GM21367 (cell line): ENCODE measurements at regions not wholly inside any gene's neighbourhood (a gene's known extent, or its start where the extent isn't known, plus 50 kb on each side); places are given as distances from the start of the nearest gene placed in this dataset.

Source experiments
- ATAC-seq: cut with Tn5 transposase; IDR thresholded peaks from one replicate; pipeline ENCODE4 v1.9.1; 2021; ENCODE audit not compliant: unreplicated experiment

DNA sequence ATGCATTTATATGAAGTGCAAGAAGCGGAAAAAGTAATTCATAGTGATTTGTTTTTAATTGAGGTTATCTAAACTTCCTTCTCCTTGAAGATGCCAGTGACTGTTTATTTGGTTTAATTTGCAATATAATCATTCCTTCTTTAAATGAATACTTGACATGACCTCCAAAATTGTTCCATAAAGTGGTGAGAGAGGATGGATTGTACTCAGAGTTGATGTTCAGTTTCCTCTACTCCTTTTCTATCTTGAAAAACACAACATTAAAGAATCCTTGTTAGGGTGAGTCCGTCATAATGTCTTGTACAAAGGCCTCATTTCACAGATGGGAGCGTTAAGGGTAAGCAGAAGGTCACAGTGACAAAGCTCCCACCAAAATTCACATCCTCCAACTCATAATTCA is 756.1 kb upstream of the KLHL29 start:
- ATAC-seq = no peak

DNA sequence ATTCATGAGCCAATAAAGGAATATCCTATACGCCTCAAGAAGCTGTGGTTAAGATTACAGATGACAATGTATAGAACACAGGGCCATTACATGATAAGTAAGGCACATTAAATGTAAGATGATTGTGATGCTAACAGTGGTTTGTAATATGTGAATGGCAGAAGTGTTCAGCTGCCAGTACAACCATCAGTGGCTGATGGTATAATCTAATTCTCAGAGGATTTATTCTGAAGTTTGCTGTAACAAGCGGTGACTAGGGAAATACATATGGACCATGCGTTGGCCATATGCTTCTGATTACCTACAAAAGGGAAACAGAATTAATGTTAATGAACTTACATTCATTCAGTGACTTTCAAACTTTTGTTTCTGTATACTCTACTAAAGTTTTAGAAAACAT is 750.8 kb upstream of the KLHL29 start:
- no peak for ATAC-seq

DNA sequence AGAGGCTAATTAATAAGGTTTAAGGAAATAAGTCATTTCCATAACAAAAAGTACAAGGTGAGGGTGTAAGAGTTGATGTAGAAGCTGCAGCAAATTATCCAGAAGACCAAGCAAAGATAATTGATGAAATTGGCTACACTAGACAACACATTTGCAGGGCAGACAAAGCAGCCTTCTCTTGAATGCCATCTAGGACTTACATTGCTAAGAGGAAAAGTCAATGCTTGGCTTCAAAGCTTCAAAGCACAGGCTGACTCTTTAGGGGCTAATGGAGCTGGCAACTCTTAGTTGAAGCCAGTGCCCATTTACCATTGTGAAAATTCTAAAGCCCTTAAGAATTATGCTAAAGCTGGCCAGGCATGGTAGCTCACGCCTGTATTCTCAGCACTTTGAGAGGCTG is 728.6 kb upstream of the KLHL29 start:
- ATAC-seq = no peak

DNA sequence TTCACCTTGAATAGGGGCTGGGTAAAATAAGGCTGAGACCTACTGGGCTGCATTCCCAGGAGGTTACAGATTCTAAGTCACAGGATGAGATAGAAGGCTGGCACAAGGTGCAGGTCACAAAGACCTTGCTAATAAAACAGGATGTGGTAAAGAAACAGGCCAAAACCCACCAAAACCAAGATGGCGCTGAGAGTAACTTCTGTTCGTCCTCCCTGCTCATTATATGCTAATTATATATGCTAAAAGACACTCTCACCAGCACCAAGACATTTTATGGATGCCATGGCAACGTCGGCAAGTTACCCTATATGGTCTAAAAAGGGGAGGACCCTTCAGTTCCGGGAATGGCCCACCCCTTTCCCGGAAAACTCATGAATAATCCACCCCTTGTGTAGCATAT is 711.5 kb upstream of the KLHL29 start:
- ATAC-seq = no peak

DNA sequence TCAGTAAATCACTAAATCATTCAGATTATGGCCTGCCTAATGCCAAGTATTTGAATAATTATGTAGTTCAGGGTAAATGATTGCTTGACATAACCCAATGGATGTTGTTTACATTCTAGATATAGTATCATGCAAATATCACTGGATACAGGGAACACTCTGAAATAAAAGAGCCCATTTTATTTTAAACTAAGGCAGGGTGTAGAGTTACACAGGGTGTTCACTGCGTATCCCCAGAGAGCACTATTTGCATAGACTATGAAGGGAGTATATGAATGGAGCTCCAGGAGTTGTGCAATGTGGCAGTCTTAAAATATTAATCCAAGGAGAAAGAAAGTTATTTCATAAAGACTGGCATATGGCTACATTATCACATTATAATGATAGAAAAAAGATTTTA is 701.1 kb upstream of the KLHL29 start:
- ATAC-seq = no peak

DNA sequence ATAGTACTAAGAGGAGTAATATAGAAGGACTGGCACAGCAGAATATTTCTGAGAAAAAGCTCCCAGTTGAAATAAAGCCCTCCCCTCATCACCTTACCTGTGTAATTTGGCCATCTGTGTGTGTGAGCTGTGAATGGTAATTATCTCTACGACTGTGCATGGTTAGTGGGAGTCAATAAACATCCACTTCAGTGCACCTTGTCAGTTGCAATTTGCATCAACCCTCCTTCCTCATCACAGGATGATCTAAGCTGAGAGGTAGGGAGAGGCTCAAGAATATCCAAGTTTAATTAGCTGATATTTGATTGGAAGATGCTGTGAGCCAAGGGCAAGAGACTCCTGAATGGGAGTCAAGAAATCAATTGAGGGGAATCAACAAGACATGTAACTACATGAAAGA is 694.9 kb upstream of the KLHL29 start:
- no peak for ATAC-seq

DNA sequence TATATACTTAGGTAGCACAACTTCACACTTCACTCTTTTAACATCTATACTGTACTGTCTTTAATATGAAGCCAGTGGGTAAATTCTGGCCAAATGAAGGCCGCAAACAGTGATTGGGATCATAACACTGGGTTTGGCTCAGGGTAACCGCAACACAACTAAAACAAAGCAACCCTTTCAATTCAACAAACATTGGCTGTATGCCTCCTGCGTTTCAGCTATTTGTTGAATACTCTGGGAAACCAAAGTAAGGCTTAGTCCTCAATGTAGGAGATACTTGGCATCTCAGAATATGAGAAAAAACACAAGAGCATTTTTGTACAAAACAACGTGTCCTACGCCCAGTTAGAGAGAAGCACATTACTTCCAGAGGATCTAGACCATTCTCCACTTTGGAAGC is 693.3 kb upstream of the KLHL29 start:
- no peak for ATAC-seq

DNA sequence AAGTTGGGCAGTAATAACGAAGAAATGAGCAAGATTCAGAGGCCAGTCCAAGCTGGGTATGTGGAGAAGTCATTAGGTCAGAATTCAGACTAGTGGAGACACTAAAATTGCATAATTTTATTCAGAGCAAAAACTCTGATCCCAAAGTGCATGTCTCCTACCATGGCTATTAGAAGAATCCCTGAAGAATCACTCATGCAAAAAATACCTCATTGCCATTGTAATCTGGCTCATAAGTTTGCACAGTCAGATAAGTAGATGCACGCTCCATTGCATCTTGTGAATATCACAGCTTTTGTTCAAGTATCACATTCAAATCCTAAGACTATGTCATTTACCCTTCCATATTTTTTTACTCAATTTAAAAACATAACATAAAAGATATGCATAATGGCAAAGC is 692.2 kb upstream of the KLHL29 start:
- no peak for ATAC-seq

DNA sequence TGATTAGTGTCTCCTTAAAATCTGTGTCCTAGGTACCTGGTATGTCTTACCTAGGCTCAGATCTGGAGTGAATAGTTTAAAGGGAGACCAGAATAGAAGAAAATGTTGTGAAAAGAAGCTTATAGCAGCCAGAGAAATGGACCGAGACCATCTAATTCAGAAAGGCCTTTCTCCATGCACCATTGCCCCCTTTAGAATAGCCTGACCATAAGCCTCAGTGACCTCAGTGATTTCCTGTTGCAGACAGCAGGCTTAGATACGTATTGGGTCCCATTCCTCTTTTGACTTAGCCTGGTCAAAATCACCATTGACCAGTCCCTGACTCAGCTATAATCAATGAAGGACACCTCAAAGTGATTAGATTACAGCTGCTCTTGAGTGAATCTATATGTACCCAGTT is 690.7 kb upstream of the KLHL29 start:
- ATAC-seq = no peak

DNA sequence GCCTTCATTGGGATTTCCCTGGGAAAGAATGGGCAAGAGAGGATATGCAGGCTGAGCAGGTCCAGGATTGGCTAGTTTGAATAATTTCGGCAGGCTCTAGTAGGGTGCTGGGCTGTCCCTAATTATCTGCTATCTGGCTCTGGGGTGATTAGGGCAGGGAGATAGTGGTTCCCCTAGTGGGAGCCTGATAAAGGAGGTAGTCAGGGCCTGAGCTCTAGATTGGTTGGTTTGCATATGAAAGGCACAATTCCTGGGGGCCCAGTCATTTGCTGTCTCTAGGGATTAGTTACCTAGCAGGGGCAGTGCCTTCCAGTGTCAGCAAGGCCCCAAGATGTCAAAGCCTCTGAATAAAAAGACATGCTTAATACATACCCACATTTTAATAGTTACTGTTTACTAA is 690.1 kb upstream of the KLHL29 start:
- no peak for ATAC-seq

DNA sequence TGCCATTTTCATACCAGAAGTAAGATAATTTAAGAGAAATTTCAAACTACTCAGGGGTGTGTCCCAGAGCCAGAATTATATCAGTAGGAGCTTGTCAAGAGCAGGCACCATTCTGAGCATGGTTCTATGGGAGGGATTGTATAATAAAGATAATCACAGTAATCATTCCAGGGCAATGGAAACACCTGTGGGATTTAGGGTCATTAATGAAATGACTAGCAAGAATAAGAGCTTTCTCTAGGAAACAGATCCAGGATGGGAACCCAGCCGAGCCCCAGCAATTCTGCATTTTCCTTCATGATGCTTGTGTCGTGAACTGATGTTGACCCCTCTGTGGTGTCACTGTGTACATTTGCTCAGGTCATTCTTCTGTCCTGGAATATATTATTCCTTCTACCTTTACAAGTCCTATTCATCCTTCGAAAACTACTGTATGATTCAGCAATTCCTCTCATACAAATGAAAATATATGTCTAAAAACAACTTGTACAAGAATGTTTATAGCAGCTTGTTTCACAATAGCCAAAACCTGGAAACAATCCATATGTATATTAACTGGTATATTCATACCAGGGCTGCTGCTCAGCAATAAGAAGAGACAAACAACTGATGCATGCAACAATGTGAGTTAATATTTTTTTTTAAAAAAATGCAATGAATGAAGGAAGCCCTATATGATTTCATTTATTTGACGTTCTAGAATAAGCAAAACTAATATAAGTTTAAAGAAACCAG is 687.8 kb upstream of the KLHL29 start:
- no peak for ATAC-seq

DNA sequence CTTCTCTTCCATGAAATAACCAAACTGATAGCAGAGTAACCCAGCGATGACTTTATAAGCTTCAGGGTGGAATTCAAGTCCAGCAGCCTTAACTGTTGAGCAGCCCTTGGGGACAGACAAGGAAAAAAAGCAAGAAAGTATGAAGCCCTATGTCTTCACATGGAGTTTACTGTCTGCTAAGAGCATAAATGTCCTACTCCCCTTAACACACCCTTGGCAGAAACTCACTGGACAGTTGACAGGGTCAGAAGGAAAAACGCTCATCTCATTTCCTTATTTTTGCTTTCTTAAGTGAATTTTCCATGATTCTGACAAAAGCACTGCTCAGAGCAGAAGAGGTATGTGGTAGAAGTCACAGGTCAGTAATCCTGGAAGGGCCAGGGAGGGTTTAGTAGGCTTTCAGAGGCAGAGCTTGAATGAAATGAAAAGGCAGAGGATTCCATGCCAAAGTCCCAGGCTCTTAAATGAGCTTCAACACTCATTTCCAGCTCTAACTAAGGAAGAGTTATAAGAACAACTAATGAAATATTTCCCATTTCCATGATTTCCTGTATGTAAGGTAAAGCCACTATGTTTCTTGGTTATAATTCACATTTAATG is 683.3 kb upstream of the KLHL29 start:
- no peak for ATAC-seq

DNA sequence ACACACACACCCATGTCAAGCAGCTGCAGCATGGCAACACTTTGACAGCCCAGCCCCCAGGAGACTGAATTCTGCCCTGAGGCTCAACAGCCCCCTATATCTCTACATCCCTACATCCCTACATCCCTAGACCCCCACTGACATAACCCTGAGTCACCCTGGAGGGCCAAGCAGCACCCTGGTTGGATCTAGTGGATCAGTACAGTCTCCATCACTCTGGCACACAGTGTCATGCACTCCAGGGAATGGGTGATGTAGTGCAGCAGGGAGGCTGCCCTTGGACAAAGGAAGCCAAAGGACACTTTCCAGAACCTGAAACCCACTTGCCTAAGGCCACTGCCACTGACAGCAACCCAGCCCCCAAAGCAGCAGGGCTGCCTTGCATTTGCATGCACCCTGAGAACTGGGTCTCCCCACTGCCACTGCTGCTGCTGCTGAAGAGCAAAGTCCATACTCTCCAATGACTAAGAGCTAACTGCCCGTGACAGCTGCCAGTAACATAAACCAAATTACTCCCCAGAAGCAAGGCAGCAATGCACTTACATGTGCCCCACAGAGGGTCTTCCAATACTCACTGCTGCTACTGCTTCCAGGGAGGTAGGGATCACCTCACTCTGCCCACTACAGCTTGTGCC is 681.6 kb upstream of the KLHL29 start:
- ATAC-seq = no peak

DNA sequence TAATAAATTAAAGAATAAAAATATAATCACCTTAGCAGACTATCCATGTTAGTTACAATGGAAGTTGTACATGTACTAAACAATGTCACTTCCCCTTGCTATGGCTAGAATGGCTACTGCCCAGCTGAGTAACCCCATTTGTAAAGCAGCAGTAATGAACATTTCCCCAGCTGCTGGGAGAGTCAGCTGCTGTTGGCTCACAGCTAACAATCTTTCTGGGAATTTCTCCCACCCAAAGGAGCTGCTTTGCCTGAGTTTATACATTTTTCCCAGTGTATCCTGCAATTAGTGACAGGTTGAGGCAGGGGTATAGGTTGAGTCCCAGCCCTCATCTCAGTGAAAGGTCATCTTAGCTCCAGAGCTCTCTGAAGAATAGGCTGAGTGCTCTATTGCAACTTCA is 665.6 kb upstream of the KLHL29 start:
- ATAC-seq = no peak

DNA sequence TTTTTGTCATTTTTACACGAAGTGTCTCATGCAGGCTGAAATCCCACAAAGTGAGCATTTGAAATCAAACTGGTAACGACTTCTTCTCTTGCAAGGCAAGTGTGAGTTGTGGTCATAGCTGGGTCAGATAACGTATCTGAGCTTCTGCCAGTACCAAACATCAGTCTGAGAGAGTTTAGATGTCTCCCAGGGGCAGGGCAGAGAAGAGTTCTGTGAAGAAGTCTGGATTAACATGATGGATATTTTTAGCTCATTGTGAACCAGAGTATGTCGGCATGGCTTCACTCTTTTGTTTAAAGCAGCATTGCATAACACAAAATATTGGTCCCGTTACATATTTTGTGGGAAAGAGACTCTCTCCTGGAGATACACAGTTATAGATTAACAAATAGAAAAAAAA is 655.5 kb upstream of the KLHL29 start:
- ATAC-seq = no peak

DNA sequence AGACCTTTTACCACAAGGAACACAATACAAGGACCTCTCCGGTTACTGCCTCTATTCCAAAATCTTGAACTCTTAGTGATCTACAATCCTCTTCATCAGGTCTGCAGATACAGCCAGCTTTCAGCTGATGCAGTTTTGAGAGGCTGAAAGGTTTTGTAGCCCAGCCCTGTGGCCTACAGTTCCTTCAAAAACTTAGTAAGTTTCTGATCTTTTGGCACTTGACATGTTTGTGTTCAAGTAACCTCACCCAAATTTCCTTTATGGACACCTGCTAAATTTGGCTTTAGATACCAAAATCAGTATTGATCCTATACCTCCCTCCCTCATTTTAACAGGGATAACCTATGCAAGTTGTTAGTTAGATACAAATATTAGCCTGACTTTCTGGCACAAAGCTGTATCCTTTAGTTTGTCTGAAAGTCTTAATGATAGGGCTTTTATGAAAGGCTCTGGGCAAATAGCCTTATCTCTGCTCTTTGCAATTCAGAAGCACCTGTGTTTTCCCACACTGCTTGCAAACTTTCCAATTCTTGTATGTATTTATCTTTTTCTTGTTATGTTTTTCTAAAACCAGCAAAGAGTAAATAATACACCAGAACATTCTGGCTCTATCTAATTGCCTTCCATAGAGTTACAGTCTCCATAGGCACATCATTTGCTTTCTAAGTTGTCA is 650.5 kb upstream of the KLHL29 start:
- ATAC-seq = no peak

DNA sequence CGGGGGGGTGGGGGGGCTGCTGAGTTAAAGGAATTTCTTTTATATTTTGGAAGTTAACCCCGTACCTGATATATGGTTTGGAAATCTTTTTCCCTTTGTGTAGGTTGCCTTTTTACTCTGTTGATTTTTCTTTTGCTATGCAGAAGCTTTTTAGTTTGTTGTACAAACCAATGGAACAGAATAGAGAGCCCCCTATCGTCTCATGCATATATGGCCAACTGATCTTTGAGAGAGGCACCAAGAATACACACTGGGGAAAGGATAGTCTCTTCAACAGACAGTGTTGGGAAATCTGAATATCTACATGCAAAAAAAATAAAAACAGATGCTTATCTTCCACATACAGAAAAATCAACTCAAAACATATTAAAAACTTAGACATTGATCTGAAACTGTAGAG is 647.8 kb upstream of the KLHL29 start:
- no peak for ATAC-seq

DNA sequence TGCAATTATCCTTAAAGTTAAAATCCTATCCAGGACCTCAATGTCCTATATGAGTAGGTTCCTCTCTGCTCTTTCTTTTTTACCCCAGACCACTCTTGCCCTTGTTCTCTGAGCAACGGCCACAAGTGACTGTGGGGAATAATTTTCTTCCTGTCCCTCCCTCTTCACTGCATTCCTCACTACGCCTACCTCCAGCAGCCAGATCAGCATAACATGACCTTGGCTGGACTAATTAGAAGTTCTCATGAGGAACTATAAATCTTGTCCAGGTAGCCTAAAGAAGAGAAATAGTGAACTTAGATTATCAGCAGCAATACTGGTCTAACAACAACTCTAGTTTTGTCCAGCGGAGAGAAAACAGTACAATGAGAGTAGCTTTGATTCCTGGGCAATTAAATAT is 643.8 kb upstream of the KLHL29 start:
- no peak for ATAC-seq

DNA sequence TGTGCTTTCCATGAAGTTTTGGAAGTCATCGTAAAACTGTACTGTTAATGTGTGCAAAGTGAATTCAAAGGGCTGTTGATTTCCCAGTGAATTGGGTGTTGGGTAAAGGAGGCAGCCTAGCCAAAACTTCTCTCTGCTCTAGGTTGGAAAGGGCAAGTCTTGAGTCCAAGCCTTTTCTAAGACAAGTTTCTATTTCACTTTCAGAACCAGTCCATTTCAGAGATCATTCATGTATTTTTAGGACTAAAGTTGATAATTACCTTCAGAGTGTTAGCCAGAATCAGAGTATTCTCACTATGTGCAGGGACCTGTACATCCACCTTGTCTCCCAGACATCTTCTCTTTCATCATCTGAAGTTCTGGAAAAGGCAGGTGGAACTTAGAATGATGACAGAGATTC is 636.1 kb upstream of the KLHL29 start:
- ATAC-seq = no peak

DNA sequence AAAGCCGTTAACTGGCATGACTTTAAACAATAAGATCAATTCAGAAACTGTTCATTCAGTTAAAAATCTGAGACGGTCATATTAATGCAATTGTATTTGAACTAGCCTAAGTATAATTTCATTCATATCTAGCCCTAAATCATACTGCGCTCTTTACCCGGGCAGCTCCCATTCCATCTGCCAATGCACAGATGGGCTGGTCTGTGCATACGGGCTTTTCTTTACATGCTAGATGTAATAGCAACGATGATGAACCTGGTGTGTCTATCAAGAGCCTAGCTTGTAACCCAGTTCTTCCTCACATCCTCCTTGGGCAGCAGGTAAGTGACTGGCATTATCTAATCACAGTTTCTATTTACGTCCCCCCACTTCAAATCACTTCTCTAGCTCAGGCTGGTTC is 631.5 kb upstream of the KLHL29 start:
- no peak for ATAC-seq

DNA sequence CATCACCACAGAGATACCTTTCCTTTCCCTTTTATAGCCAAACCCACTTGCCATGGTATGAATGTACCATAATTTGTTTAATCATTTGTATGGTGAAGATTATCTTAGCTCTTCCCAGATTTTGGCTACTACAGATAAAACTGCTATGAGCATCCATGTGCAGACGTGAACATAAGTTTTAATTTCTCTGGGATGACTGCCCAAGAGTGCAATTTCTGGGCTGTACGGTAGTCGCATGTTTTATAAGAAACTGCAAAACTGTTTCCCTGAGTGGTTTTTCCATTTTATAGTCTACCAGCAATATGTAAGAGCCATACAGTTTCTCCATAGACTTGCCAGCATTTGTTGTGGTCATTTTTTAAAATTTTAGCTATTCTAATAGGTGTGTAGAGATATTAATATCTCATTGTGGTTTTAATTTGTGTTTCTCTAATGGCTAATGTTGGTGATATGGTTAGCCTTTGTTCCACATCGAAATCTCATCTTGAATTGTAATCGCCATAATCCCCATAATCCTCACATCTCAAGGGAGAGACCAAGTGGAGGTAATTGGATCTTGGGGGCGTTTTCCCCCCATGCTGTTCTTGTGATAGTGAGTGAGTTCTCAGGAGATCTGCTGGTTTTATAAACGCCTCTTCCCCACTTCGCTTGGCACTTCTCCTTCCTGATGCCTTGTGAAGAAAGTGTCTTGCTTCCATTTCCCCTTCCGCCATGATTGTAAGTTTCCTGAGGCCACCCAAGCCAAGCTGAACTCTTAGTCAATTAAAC is 628.5 kb upstream of the KLHL29 start:
- ATAC-seq = no peak
